Ishikawa (cell line): ENCODE measurements at regions not wholly inside any gene's neighbourhood (a gene's known extent, or its start where the extent isn't known, plus 50 kb on each side); places are given as distances from the start of the nearest gene placed in this dataset.

Source experiments
- CEBPB ChIP-seq: IDR thresholded peaks from 2 replicates; pipeline ENCODE4 v1.6.1; 2012
- CREB1 ChIP-seq: IDR thresholded peaks from 2 replicates; pipeline ENCODE4 v1.6.1; 2012; ENCODE audit warnings: low read depth
- EGR1 ChIP-seq: IDR thresholded peaks from 2 replicates; pipeline ENCODE4 v1.6.1; 2012
- EP300 ChIP-seq: IDR thresholded peaks from 2 replicates; pipeline ENCODE4 v1.6.1; 2012; ENCODE audit warnings: borderline replicate concordance
- FOXM1 ChIP-seq: IDR thresholded peaks from 2 replicates; pipeline ENCODE4 v1.6.1; 2012; ENCODE audit warnings: low read depth, borderline replicate concordance
- MAX ChIP-seq: IDR thresholded peaks from 2 replicates; pipeline ENCODE4 v1.6.1; 2012
- NFIC ChIP-seq: IDR thresholded peaks from 2 replicates; pipeline ENCODE4 v1.6.1; 2012
- RAD21 ChIP-seq: IDR thresholded peaks from 2 replicates; pipeline ENCODE4 v1.6.1; 2012; ENCODE audit warnings: low read depth
- REST ChIP-seq: IDR thresholded peaks from 2 replicates; pipeline ENCODE4 v1.6.1; 2012; ENCODE audit warnings: low read depth, mild to moderate bottlenecking
- TAF1 ChIP-seq: IDR thresholded peaks from 2 replicates; pipeline ENCODE4 v1.6.1; 2012; ENCODE audit warnings: low read depth, mild to moderate bottlenecking
- TCF12 ChIP-seq: IDR thresholded peaks from 2 replicates; pipeline ENCODE4 v1.6.1; 2012; ENCODE audit warnings: low read depth
- TEAD4 ChIP-seq: IDR thresholded peaks from 2 replicates; pipeline ENCODE4 v1.6.1; 2012
- USF1 ChIP-seq: IDR thresholded peaks from 2 replicates; pipeline ENCODE4 v1.6.1; 2012
- YY1 ChIP-seq: IDR thresholded peaks from 2 replicates; pipeline ENCODE4 v1.6.1; 2012; ENCODE audit warnings: low read depth
- ZBTB7A ChIP-seq: IDR thresholded peaks from 2 replicates; pipeline ENCODE4 v1.6.1; 2012; ENCODE audit warnings: low read depth

- TF ChIP-seq RAD21 = no peak
- TF ChIP-seq MAX = no peak
- no peak for TF ChIP-seq REST
Measured at GRCh38 chr21:16181018-16181417, 451.2 kb downstream of the USP25 start.

- TF ChIP-seq TEAD4 (no peak), TCF12 (no peak), USF1 (no peak), TAF1 (no peak), CEBPB (no peak), ZBTB7A (no peak), REST (no peak), EGR1 (no peak), CREB1 (no peak)
Measured at GRCh38 chr21:16185766-16186165, 456.0 kb downstream of the USP25 start.

GRCh38 chr21:16186742-16187141 is 457.0 kb downstream of the USP25 start:
- no peak for TF ChIP-seq CREB1
- no peak for TF ChIP-seq EGR1
- TF ChIP-seq ZBTB7A = no peak
- TF ChIP-seq USF1 = no peak
- no peak for TF ChIP-seq CEBPB
- no peak for TF ChIP-seq TAF1
- TF ChIP-seq TEAD4 = no peak
- no peak for TF ChIP-seq RAD21
- TF ChIP-seq MAX = no peak
- TF ChIP-seq NFIC = no peak
- TF ChIP-seq FOXM1 = no peak
- TF ChIP-seq YY1 = no peak
- no peak for TF ChIP-seq TCF12

- no peak for TF ChIP-seq RAD21
- TF ChIP-seq CREB1 = no peak
- no peak for TF ChIP-seq TAF1
- TF ChIP-seq REST = no peak
- no peak for TF ChIP-seq MAX
- no peak for TF ChIP-seq CEBPB
- no peak for TF ChIP-seq EP300
- TF ChIP-seq YY1 = no peak
- TF ChIP-seq ZBTB7A = no peak
- TF ChIP-seq FOXM1 = no peak
- no peak for TF ChIP-seq EGR1
Measured at GRCh38 chr21:16187603-16188301, 458.0 kb downstream of the USP25 start.

GRCh38 chr21:16192902-16193301 is 463.1 kb downstream of the USP25 start:
- TF ChIP-seq YY1 = no peak
- peak; percentile 50; the same call in 1 of the 2 replicates for TF ChIP-seq MAX
- TF ChIP-seq CEBPB = 0 out of 2 replicates have a peak, but pooled peaks have one; percentile 38
- peak; percentile 28; the same call in 1 of the 2 replicates for TF ChIP-seq TEAD4
